Psoas muscle (tissue), 7 donors: ENCODE measurements at regions not wholly inside any gene's neighbourhood (a gene's known extent, or its start where the extent isn't known, plus 50 kb on each side); places are given as distances from the start of the nearest gene placed in this dataset.

ENCODE experiments used
- ATAC-seq, 4 donors: fragments of 200-7000 bp; cut with Tn5 transposase; one replicate each; pipeline ENCODE4 v1.9.1; 2020; ENCODE audit warnings: moderate library complexity in 3 of 4, mild to moderate bottlenecking in 2 of 4
- DNase-seq, 2 donors: peaks; one replicate each; pipeline ENCODE4 v3.0.0-alpha.2; 2020
- H3K27ac ChIP-seq: fragments of 200-600 bp; one replicate; pipeline ENCODE4 v1.8.0; 2022
- H3K27me3 ChIP-seq, 3 donors: fragments of 200-600 bp in 1 of 3; one replicate each; pipeline versions ENCODE4 v1.6.1 to v1.8.0; 2013 to 2022; ENCODE audit warnings: low read length in 2 of 3, mild to moderate bottlenecking in 2 of 3, moderate library complexity in 1 of 3; ENCODE audit not compliant: insufficient read depth in 3 of 3
- H3K36me3 ChIP-seq, 2 donors: fragments of 200-600 bp in 1 of 2; one replicate each; pipeline versions ENCODE4 v1.6.1 to v1.8.0; 2013 to 2022; ENCODE audit warnings: low read depth in 1 of 2, mild to moderate bottlenecking in 1 of 2, moderate library complexity in 1 of 2; ENCODE audit not compliant: insufficient read depth in 1 of 2
- H3K4me1 ChIP-seq: fragments of 200-600 bp; one replicate; pipeline ENCODE4 v1.8.0; 2022
- H3K4me3 ChIP-seq: fragments of 200-600 bp; one replicate; pipeline ENCODE4 v1.8.0; 2022; ENCODE audit warnings: mild to moderate bottlenecking
- H3K9me3 ChIP-seq: fragments of 200-600 bp; one replicate; pipeline ENCODE4 v1.8.0; 2022
- WGBS, 3 donors: extraction: QIAGEN DNeasy Blood & Tissue Kit; methylation state at CpG; one replicate each; pipeline versions ENCODE4 v1.1.6 to v1.1.7; 2013; 5-methylcytosine and 5-hydroxymethylcytosine counted together
- intact Hi-C, 2 donors: fragments of 100-400 bp; cut with DNase I; formaldehyde crosslinking; loops; one replicate each; pipeline versions ENCODE4 v1.11.0 to v1.14.2; 2022
- TF ChIP-seq, protein P1 (sequence below): fragments of 200-600 bp; IDR thresholded peaks from one replicate; pipeline ENCODE4 v1.8.0; 2022; ENCODE audit warnings: antibody characterized with exemption
- donor health status: healthy with polysubstance abuse.
- donor health status: DM: no; HTN: no; CAD: no; lungs with moderate emphysema.
- donor health status: Bipolar disorder and iron deficiency.
- donor health status: healthy.
- donor health status: DM: yes; HTN: yes; CAD: no.
- donor health status: DM: no; HTN: no; CAD: no.
- donor health status: DM: yes; HTN: yes; CAD: no.

DNA sequence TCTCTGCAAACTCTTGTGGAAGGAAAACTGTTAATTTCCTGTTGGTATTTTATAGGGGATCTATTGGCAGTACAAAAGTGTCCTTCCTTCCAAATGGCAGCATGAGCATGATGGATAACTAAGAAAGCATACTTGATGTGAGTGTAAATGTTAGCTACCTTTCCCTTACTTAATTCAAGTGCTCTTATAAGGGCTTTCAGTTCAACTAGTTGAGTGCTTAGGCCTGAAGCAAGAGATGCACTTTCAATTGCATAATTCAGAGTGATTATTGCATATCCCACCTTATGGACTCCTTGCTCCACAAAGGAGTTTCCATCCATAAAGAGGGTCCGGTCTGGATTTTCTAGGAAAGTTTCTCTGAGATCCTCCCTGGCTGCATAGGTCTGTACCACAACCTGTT is 56.3 kb upstream of the CYP2C8 start:
- TF ChIP-seq, protein P1, sequence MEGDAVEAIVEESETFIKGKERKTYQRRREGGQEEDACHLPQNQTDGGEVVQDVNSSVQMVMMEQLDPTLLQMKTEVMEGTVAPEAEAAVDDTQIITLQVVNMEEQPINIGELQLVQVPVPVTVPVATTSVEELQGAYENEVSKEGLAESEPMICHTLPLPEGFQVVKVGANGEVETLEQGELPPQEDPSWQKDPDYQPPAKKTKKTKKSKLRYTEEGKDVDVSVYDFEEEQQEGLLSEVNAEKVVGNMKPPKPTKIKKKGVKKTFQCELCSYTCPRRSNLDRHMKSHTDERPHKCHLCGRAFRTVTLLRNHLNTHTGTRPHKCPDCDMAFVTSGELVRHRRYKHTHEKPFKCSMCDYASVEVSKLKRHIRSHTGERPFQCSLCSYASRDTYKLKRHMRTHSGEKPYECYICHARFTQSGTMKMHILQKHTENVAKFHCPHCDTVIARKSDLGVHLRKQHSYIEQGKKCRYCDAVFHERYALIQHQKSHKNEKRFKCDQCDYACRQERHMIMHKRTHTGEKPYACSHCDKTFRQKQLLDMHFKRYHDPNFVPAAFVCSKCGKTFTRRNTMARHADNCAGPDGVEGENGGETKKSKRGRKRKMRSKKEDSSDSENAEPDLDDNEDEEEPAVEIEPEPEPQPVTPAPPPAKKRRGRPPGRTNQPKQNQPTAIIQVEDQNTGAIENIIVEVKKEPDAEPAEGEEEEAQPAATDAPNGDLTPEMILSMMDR, result no peak
- no peak overlapping the region for H3K4me3 ChIP-seq
- 82 to 96% (median 83%) methylated on average over 1 of the region's 1 CpG for WGBS, 3 donors
- DNase-seq (no peak), ATAC-seq (no peak)
- H3K4me1 ChIP-seq, result no peaks in the 10 kb centered on the region
- intact Hi-C loops, result no loop called here
- peaks cover 0 to 2% (median 0%) of the 10 kb centered on the region in 3 donors for H3K27me3 ChIP-seq
- H3K9me3 ChIP-seq, result no peaks in the 10 kb centered on the region
- no peaks in the 10 kb centered on the region for H3K36me3 ChIP-seq
- no peak overlapping the region for H3K27ac ChIP-seq

DNA sequence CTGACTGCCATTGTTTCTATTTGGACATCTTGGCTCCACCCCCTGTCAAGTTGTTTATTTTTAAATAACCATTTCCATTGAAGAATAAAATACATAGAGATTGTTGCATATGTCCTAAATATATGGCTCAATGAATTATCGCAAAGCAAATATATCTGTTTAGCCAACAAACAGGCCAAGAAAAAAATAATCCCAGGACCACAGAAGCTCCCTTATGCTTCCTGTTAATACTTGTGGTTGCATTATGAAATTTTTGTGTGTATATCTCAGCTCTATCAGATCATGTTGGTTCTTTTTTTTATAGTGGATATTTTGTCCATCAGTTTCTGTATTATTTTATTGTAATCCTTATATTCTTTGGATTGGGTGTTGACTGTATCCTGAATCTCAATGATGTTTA is 53.4 kb upstream of the CYP2C8 start:
- no peaks in the 10 kb centered on the region for H3K27me3 ChIP-seq
- WGBS, 3 donors, result 48 to 95% (median 92%) methylated on average over 1 of the region's 1 CpG
- intact Hi-C loops, result no loop called here
- no peak for DNase-seq
- TF ChIP-seq, protein P1, result no peak
- no peaks in the 10 kb centered on the region for H3K9me3 ChIP-seq
- no peaks in the 10 kb centered on the region for H3K4me1 ChIP-seq
- ATAC-seq, result no peak
- no peak overlapping the region for H3K27ac ChIP-seq
- H3K4me3 ChIP-seq, result no peak overlapping the region
- H3K36me3 ChIP-seq, result no peaks in the 10 kb centered on the region

DNA sequence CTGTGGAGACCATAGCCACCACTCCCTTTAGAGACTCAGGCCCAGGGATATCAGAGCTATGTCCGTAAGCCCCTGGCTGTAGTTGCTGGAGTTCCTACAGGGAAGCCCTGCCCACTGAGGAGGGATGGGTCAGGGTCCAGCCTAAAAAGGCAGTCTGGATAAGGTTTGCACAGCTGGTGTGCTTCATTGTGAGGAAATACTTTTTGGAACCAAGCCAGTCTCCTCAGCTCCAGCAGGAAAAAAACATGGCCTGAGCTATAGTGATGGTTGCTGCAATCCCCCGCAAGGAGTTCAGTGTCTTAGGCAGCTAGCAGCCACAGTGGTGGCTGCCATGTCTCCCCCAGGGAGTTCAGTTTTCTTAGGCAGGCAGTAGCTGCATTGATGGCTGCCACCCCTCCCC is 52.6 kb upstream of the CYP2C8 start:
- no peaks in the 10 kb centered on the region for H3K27me3 ChIP-seq
- DNase-seq (no peak), ATAC-seq (no peak)
- intact Hi-C loops, result no loop called here
- WGBS, 3 donors, result 43 to 66% (median 61%) methylated on average over 2 of the region's 2 CpGs
- no peaks in the 10 kb centered on the region for H3K4me1 ChIP-seq
- no peak overlapping the region for H3K4me3 ChIP-seq
- TF ChIP-seq, protein P1, result no peak
- H3K27ac ChIP-seq, result no peak overlapping the region
- no peaks in the 10 kb centered on the region for H3K9me3 ChIP-seq
- H3K36me3 ChIP-seq, result no peaks in the 10 kb centered on the region
